ENCODE measurements at regions not wholly inside any gene's neighbourhood (a gene's known extent, or its start where the extent isn't known, plus 50 kb on each side); places are given as distances from the start of the nearest gene placed in this dataset.
A peak's percentile ranks its signal among the peaks of the same experiment; 100 is the strongest.

GRCh38 chr2:37458133-37458532 is 113.7 kb downstream of the QPCT start:
- no peaks in the 10 kb centered on the region for H3K36me3 Mint-ChIP-seq
- H3K4me3 Mint-ChIP-seq, result no peak overlapping the region
- DNase-seq, result no peak
- H3K27ac Mint-ChIP-seq, result peak overlapping the region in 4 of 6 donors; percentile 12 to 86 (median 26)
- H3K4me1 Mint-ChIP-seq, result peaks cover 67 to 71% of the 10 kb centered on the region in 2 donors
- H3K27me3 Mint-ChIP-seq (ENCODE audit: low read depth in 3 of 3), result peaks cover 0 to 4% (median 2%) of the 10 kb centered on the region in 3 donors
- H3K9me3 Mint-ChIP-seq, result no peaks in the 10 kb centered on the region

- Mint-ChIP-seq H3K9me3 (no peaks in the 10 kb centered on the region), H3K4me3 (peak overlapping the region; percentile 33 to 72 (median 57)), H3K27ac (peak overlapping the region; percentile 71 to 91 (median 90)), H3K4me1 (peaks cover 64 to 70% of the 10 kb centered on the region in 2 donors), H3K36me3 (no peaks in the 10 kb centered on the region), H3K27me3 (ENCODE audit: low read depth in 3 of 3) (peaks cover 0 to 4% (median 2%) of the 10 kb centered on the region in 3 donors)
- DNase-seq, result peak in 1 of 3 donors; percentile 9
Measured at GRCh38 chr2:37459095-37459981, 114.9 kb downstream of the QPCT start.

- peaks cover 0 to 2% (median 0%) of the 10 kb centered on the region in 6 donors for H3K9me3 Mint-ChIP-seq
- no peak for DNase-seq
- H3K36me3 Mint-ChIP-seq, result peaks cover 0 to 3% (median 0%) of the 10 kb centered on the region in 3 donors
- H3K27me3 Mint-ChIP-seq (ENCODE audit: low read depth in 3 of 3), result peaks cover 2 to 4% (median 2%) of the 10 kb centered on the region in 3 donors
- H3K4me1 Mint-ChIP-seq, result peaks cover 59 to 61% of the 10 kb centered on the region in 2 donors
- H3K27ac Mint-ChIP-seq, result peak overlapping the region; percentile 71 to 91 (median 90)
- peak overlapping the region in 4 of 5 donors; percentile 0 to 72 (median 37) for H3K4me3 Mint-ChIP-seq
Measured at GRCh38 chr2:37460896-37461229, 116.4 kb downstream of the QPCT start.

- H3K9me3 Mint-ChIP-seq, result peaks cover 0 to 2% (median 0%) of the 10 kb centered on the region in 6 donors
- no peak overlapping the region for H3K27ac Mint-ChIP-seq
- peaks cover 2 to 4% (median 2%) of the 10 kb centered on the region in 3 donors for H3K27me3 Mint-ChIP-seq (ENCODE audit: low read depth in 3 of 3)
- no peak for DNase-seq
- peaks cover 0 to 4% (median 0%) of the 10 kb centered on the region in 3 donors for H3K36me3 Mint-ChIP-seq
- no peak overlapping the region for H3K4me3 Mint-ChIP-seq
- peaks cover 37 to 39% of the 10 kb centered on the region in 2 donors for H3K4me1 Mint-ChIP-seq
Measured at GRCh38 chr2:37464067-37464466, 119.6 kb downstream of the QPCT start.

- no peak overlapping the region for H3K4me3 Mint-ChIP-seq
- peaks cover 13 to 21% of the 10 kb centered on the region in 2 donors for H3K4me1 Mint-ChIP-seq
- no peak for DNase-seq
- H3K27me3 Mint-ChIP-seq (ENCODE audit: low read depth in 3 of 3), result peaks cover 0 to 6% (median 4%) of the 10 kb centered on the region in 3 donors
- peaks cover 0 to 2% (median 0%) of the 10 kb centered on the region in 6 donors for H3K9me3 Mint-ChIP-seq
- peaks cover 0 to 4% (median 0%) of the 10 kb centered on the region in 3 donors for H3K36me3 Mint-ChIP-seq
- no peak overlapping the region for H3K27ac Mint-ChIP-seq
Measured at GRCh38 chr2:37466533-37467222, 122.2 kb downstream of the QPCT start.

- no peak overlapping the region for H3K4me3 Mint-ChIP-seq
- DNase-seq, result no peak
- H3K4me1 Mint-ChIP-seq, result peaks cover 11 to 26% of the 10 kb centered on the region in 2 donors
- H3K9me3 Mint-ChIP-seq, result peaks cover 0 to 2% (median 0%) of the 10 kb centered on the region in 6 donors
- H3K36me3 Mint-ChIP-seq, result peaks cover 0 to 8% (median 0%) of the 10 kb centered on the region in 3 donors
- peaks cover 0 to 6% (median 5%) of the 10 kb centered on the region in 3 donors for H3K27me3 Mint-ChIP-seq (ENCODE audit: low read depth in 3 of 3)
- H3K27ac Mint-ChIP-seq, result no peak overlapping the region
Measured at GRCh38 chr2:37468170-37468569, 123.7 kb downstream of the QPCT start.

GRCh38 chr2:37469126-37469525 is 124.7 kb downstream of the QPCT start:
- Mint-ChIP-seq H3K27me3 (ENCODE audit: low read depth in 3 of 3) (peaks cover 0 to 6% (median 5%) of the 10 kb centered on the region in 3 donors), H3K4me3 (no peak overlapping the region), H3K9me3 (peaks cover 0 to 2% (median 0%) of the 10 kb centered on the region in 6 donors), H3K4me1 (peaks cover 11 to 26% of the 10 kb centered on the region in 2 donors), H3K36me3 (peaks cover 0 to 8% (median 0%) of the 10 kb centered on the region in 3 donors), H3K27ac (no peak overlapping the region)
- DNase-seq, result no peak

GRCh38 chr2:37471104-37471503 is 126.7 kb downstream of the QPCT start:
- peaks cover 8 to 19% of the 10 kb centered on the region in 2 donors for H3K4me1 Mint-ChIP-seq
- no peak for DNase-seq
- no peak overlapping the region for H3K27ac Mint-ChIP-seq
- peaks cover 0 to 5% (median 5%) of the 10 kb centered on the region in 3 donors for H3K27me3 Mint-ChIP-seq (ENCODE audit: low read depth in 3 of 3)
- peaks cover 0 to 4% (median 0%) of the 10 kb centered on the region in 3 donors for H3K36me3 Mint-ChIP-seq
- H3K9me3 Mint-ChIP-seq, result no peaks in the 10 kb centered on the region
- H3K4me3 Mint-ChIP-seq, result no peak overlapping the region

- no peak for DNase-seq
- Mint-ChIP-seq H3K9me3 (no peaks in the 10 kb centered on the region), H3K27me3 (ENCODE audit: low read depth in 3 of 3) (peaks cover 0 to 5% (median 5%) of the 10 kb centered on the region in 3 donors), H3K36me3 (peaks cover 0 to 4% (median 0%) of the 10 kb centered on the region in 3 donors), H3K4me1 (peaks cover 2 to 12% of the 10 kb centered on the region in 2 donors), H3K27ac (peak overlapping the region in 1 of 6 donors; percentile 8), H3K4me3 (no peak overlapping the region)
Measured at GRCh38 chr2:37471994-37472393, 127.6 kb downstream of the QPCT start.

- Mint-ChIP-seq H3K4me1 (peaks cover 2 to 12% of the 10 kb centered on the region in 2 donors), H3K27me3 (ENCODE audit: low read depth in 3 of 3) (peaks cover 0 to 5% (median 5%) of the 10 kb centered on the region in 3 donors), H3K9me3 (no peaks in the 10 kb centered on the region), H3K4me3 (no peak overlapping the region), H3K27ac (no peak overlapping the region), H3K36me3 (peaks cover 0 to 4% (median 0%) of the 10 kb centered on the region in 3 donors)
- no peak for DNase-seq
Measured at GRCh38 chr2:37472959-37473358, 128.5 kb downstream of the QPCT start.

GRCh38 chr2:37476411-37476810 is 132.0 kb downstream of the QPCT start:
- H3K27me3 Mint-ChIP-seq (ENCODE audit: low read depth in 3 of 3), result peaks cover 0 to 7% (median 0%) of the 10 kb centered on the region in 3 donors
- H3K27ac Mint-ChIP-seq, result no peak overlapping the region
- no peak for DNase-seq
- H3K9me3 Mint-ChIP-seq, result no peaks in the 10 kb centered on the region
- peaks cover 0 to 7% of the 10 kb centered on the region in 2 donors for H3K4me1 Mint-ChIP-seq
- peaks cover 0 to 8% (median 0%) of the 10 kb centered on the region in 3 donors for H3K36me3 Mint-ChIP-seq
- H3K4me3 Mint-ChIP-seq, result no peak overlapping the region

- DNase-seq, result no peak
- Mint-ChIP-seq H3K4me1 (no peaks in the 10 kb centered on the region), H3K4me3 (no peak overlapping the region), H3K27me3 (ENCODE audit: low read depth in 3 of 3) (peaks cover 0 to 6% (median 0%) of the 10 kb centered on the region in 3 donors), H3K36me3 (peaks cover 0 to 4% (median 0%) of the 10 kb centered on the region in 3 donors), H3K9me3 (no peaks in the 10 kb centered on the region), H3K27ac (no peak overlapping the region)
Measured at GRCh38 chr2:37477921-37478320, 133.5 kb downstream of the QPCT start.

- no peak for DNase-seq
- no peak overlapping the region for H3K27ac Mint-ChIP-seq
- no peak overlapping the region for H3K4me3 Mint-ChIP-seq
- no peaks in the 10 kb centered on the region for H3K4me1 Mint-ChIP-seq
- H3K27me3 Mint-ChIP-seq (ENCODE audit: low read depth in 3 of 3), result peaks cover 0 to 10% (median 2%) of the 10 kb centered on the region in 3 donors
- no peaks in the 10 kb centered on the region for H3K9me3 Mint-ChIP-seq
- peaks cover 0 to 7% (median 0%) of the 10 kb centered on the region in 3 donors for H3K36me3 Mint-ChIP-seq
Measured at GRCh38 chr2:37481244-37481643, 136.8 kb downstream of the QPCT start.
